Trophoblast cell (in vitro differentiated cells and primary cell): ENCODE measurements at regions not wholly inside any gene's neighbourhood (a gene's known extent, or its start where the extent isn't known, plus 50 kb on each side); places are given as distances from the start of the nearest gene placed in this dataset.
"Not testable (repeated sequence)": the region's sequence is repeated elsewhere in the genome, so short reads cannot be mapped to it uniquely, and the experiment has no call there.

Experiments
- DNase-seq, 2 donors: peaks; one replicate each; pipeline ENCODE4 v3.0.0-alpha.2; 2016
- H2AFZ ChIP-seq: 2 replicates; pipeline ENCODE4 v1.6.1; 2013; ENCODE audit warnings: low read length, moderate library complexity, mild to moderate bottlenecking; ENCODE audit not compliant: insufficient read depth, poor library complexity
- H2AK5ac ChIP-seq: 2 replicates; pipeline ENCODE4 v1.6.1; 2013; ENCODE audit warnings: mild to moderate bottlenecking, low read length
- H2BK120ac ChIP-seq: 2 replicates; pipeline ENCODE4 v1.6.1; 2013; ENCODE audit warnings: low read length, mild to moderate bottlenecking, moderate library complexity; ENCODE audit not compliant: insufficient read depth, poor library complexity
- H2BK12ac ChIP-seq: 2 replicates; pipeline ENCODE4 v1.6.1; 2013; ENCODE audit warnings: mild to moderate bottlenecking, low read length, moderate library complexity
- H2BK5ac ChIP-seq: 2 replicates; pipeline ENCODE4 v1.6.1; 2013; ENCODE audit warnings: low read length, low read depth, moderate library complexity, mild to moderate bottlenecking; ENCODE audit not compliant: poor library complexity
- H3K14ac ChIP-seq: 2 replicates; pipeline ENCODE4 v1.6.1; 2013; ENCODE audit warnings: mild to moderate bottlenecking, low read length
- H3K18ac ChIP-seq: 2 replicates; pipeline ENCODE4 v1.6.1; 2013; ENCODE audit warnings: mild to moderate bottlenecking, low read length
- H3K23ac ChIP-seq: 2 replicates; pipeline ENCODE4 v1.6.1; 2013; ENCODE audit warnings: low read length
- H3K27ac ChIP-seq: 2 replicates; pipeline ENCODE4 v1.5.1; 2013; ENCODE audit warnings: low read depth, mild to moderate bottlenecking, inconsistent platforms, low read length, moderate library complexity
- H3K27me3 ChIP-seq: 2 replicates; pipeline ENCODE4 v1.6.1; 2013; ENCODE audit warnings: inconsistent platforms, mild to moderate bottlenecking, low read length, moderate library complexity; ENCODE audit not compliant: insufficient read depth
- H3K36me3 ChIP-seq, 2 experiments: 1 replicate in 1 of 2; 2 replicates in 1 of 2; pipeline ENCODE4 v1.6.1; 2013; ENCODE audit warnings: low read length in 2 of 2, mild to moderate bottlenecking in 2 of 2, moderate library complexity in 1 of 2; ENCODE audit not compliant: insufficient read depth in 2 of 2, control insufficient read depth in 1 of 2
- H3K4ac ChIP-seq: 2 replicates; pipeline ENCODE4 v1.6.1; 2013; ENCODE audit warnings: low read depth, mild to moderate bottlenecking, low read length, moderate library complexity
- H3K4me1 ChIP-seq, 2 experiments: 1 replicate in 1 of 2; 2 replicates in 1 of 2; pipeline ENCODE4 v1.6.1; 2013; ENCODE audit warnings: low read length in 2 of 2, mild to moderate bottlenecking in 2 of 2, moderate library complexity in 1 of 2; ENCODE audit not compliant: insufficient read depth in 2 of 2, control insufficient read depth in 1 of 2
- H3K4me2 ChIP-seq: 2 replicates; pipeline ENCODE4 v1.6.1; 2013; ENCODE audit warnings: inconsistent platforms, mild to moderate bottlenecking, low read length, moderate library complexity
- H3K4me3 ChIP-seq: 2 replicates; pipeline ENCODE4 v1.5.1; 2013; ENCODE audit warnings: mild to moderate bottlenecking, low read depth, low read length, inconsistent platforms
- H3K79me1 ChIP-seq: one replicate; pipeline ENCODE4 v1.6.1; 2013; ENCODE audit warnings: low read length
- H3K79me2 ChIP-seq: 2 replicates; pipeline ENCODE4 v1.6.1; 2013; ENCODE audit warnings: low read length, mild to moderate bottlenecking; ENCODE audit not compliant: control insufficient read depth, insufficient read depth, poor library complexity
- H3K9ac ChIP-seq: 2 replicates; pipeline ENCODE4 v1.6.1; 2013; ENCODE audit warnings: mild to moderate bottlenecking, low read length
- H3K9me3 ChIP-seq: 2 replicates; pipeline ENCODE4 v1.6.1; 2013; ENCODE audit warnings: low read depth, mild to moderate bottlenecking, control low read depth, inconsistent platforms, low read length; ENCODE audit not compliant: insufficient read depth
- H4K12ac ChIP-seq: 2 replicates; pipeline ENCODE4 v1.6.1; 2013; ENCODE audit warnings: low read depth, mild to moderate bottlenecking, low read length, moderate library complexity
- H4K8ac ChIP-seq: 2 replicates; pipeline ENCODE4 v1.6.1; 2013; ENCODE audit warnings: low read depth, mild to moderate bottlenecking, low read length, moderate library complexity
- H4K91ac ChIP-seq: one replicate; pipeline ENCODE4 v1.6.1; 2013; ENCODE audit warnings: low read depth, mild to moderate bottlenecking, low read length, moderate library complexity
- WGBS: extraction: QIAGEN DNeasy Blood & Tissue Kit; methylation state at CpG from one replicate; pipeline ENCODE4 v1.1.7; 2013; ENCODE audit warnings: missing lambda C conversion rate; ENCODE audit not compliant: insufficient read length, insufficient coverage; ENCODE audit errors: extremely low coverage; 5-methylcytosine and 5-hydroxymethylcytosine counted together

DNA sequence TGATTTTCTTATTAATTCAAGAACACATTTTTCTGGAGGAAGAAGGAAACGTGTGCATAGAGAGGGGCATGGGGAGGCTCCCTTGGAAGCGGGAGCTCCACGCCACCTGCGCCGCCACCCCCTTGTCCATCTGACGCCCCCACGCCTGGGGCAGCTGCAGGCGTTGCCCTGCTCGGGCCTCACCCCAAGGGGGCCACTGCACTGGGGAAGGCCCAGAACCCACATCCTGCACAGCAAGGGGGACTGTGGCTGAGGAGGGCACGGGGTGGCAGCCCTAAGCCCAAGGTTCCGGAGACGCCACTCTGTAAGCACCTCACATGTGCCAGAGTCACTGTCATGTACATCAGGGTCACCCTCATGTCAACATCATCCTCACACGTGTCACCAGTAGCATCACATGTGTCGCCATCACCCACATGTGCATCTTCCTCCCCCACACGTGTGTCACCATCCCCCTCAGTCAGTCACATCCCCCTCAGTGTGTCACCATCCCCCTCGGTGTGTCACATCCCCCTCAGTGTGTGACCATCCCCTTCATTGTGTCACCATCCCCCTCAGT is 486.7 kb upstream of the SALL3 start:
- peaks cover 31% of the 10 kb centered on the region for H3K9me3 ChIP-seq
- no peak overlapping the region for H3K14ac ChIP-seq
- no peaks in the 10 kb centered on the region for H3K79me1 ChIP-seq
- no peaks in the 10 kb centered on the region for H3K36me3 ChIP-seq
- no peak overlapping the region for H3K4ac ChIP-seq
- no CpG with 5 or more reads among the region's 16 CpGs for WGBS
- H3K79me2 ChIP-seq = no peaks in the 10 kb centered on the region
- H3K27me3 ChIP-seq = no peaks in the 10 kb centered on the region
- H4K91ac ChIP-seq = no peak overlapping the region
- no peak for DNase-seq
- no peak overlapping the region for H3K23ac ChIP-seq
- H4K8ac ChIP-seq = no peak overlapping the region
- H2BK120ac ChIP-seq = no peak overlapping the region
- no peak overlapping the region for H3K18ac ChIP-seq
- no peak overlapping the region for H2BK5ac ChIP-seq
- H2AFZ ChIP-seq = no peak overlapping the region
- H4K12ac ChIP-seq = no peak overlapping the region
- no peak overlapping the region for H3K4me2 ChIP-seq
- H3K27ac ChIP-seq = no peak overlapping the region
- H3K4me1 ChIP-seq = no peaks in the 10 kb centered on the region
- no peak overlapping the region for H3K9ac ChIP-seq
- no peak overlapping the region for H2BK12ac ChIP-seq
- no peak overlapping the region for H2AK5ac ChIP-seq
- no peak overlapping the region for H3K4me3 ChIP-seq

DNA sequence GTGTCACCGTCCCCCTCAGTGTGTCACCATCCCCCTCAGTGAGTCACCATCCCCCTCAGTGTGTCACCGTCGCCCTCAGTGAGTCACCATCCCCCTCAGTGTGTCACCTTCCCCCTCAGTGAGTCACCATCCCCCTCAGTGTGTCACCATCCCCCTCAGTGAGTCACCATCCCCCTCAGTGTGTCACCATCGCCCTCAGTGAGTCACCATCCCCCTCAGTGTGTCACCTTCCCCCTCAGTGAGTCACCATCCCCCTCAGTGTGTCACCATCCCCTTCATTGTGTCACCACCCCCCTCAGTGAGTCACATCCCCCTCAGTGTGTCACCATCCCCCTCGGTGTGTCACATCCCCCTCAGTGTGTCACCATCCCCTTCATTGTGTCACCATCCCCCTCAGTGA is 486.1 kb upstream of the SALL3 start:
- DNase-seq, H3K18ac ChIP-seq, H3K4me1 ChIP-seq: not testable (repeated sequence)

DNA sequence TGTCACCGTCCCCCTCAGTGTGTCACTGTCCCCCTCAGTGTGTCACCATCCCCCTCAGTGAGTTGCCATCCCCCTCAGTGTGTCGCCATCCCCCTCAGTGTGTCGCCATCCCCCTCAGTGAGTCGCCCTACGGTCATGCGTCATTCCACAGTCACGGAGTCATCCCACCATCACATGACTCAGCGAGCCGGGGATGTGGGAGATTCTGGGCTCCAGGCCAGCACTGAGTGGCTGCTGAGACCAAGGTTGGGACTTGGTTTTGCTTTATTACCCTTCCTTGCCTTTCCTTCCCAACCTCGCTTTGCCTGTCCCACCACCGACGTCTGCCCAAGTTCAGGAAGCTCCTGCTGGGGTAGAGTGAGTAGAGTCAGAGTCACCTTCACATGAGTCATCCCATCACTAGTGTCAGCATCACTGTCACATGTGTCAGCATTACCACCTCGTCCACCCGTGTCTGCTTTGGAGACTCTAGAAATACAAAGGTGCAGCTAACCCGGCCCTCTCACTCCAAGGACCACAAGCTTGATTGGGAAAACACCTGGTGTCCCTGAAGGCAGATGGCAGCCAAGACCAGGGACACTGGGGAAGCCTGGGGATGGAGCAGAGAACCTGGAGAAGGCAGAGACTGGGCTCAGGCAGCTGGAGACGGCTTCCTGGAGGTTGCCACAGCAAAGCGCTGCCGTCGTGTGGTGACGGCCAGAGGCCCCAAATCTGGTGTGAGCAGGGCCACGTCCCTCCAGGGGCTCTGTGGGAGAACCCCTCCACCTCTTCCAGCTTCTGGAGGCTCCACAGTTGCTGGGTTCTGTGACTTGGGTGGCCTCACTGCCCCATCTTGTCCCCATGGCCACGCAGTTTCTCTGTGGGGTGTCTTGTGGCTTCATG is 485.2 kb upstream of the SALL3 start:
- WGBS = no CpG with 5 or more reads among the region's 22 CpGs
- no peaks in the 10 kb centered on the region for H3K79me2 ChIP-seq
- no peak overlapping the region for H3K4me3 ChIP-seq
- no peak overlapping the region for H3K27ac ChIP-seq
- no peak overlapping the region for H3K4ac ChIP-seq
- H3K14ac ChIP-seq = no peak overlapping the region
- H4K12ac ChIP-seq = no peak overlapping the region
- H2BK120ac ChIP-seq = no peak overlapping the region
- no peak overlapping the region for H2BK5ac ChIP-seq
- H4K8ac ChIP-seq = no peak overlapping the region
- H3K23ac ChIP-seq = no peak overlapping the region
- H2AK5ac ChIP-seq = no peak overlapping the region
- no peaks in the 10 kb centered on the region for H3K4me1 ChIP-seq
- H3K4me2 ChIP-seq = no peak overlapping the region
- no peak overlapping the region for H3K18ac ChIP-seq
- H3K36me3 ChIP-seq = no peaks in the 10 kb centered on the region
- no peak overlapping the region for H4K91ac ChIP-seq
- no peak overlapping the region for H2AFZ ChIP-seq
- H3K9ac ChIP-seq = no peak overlapping the region
- H3K79me1 ChIP-seq = no peaks in the 10 kb centered on the region
- H3K9me3 ChIP-seq = peaks cover 31% of the 10 kb centered on the region
- H2BK12ac ChIP-seq = no peak overlapping the region
- no peaks in the 10 kb centered on the region for H3K27me3 ChIP-seq
- no peak for DNase-seq

More for the DNA sequence above, 486.1 kb upstream of the SALL3 start:
- not testable (repeated sequence) for H3K36me3 ChIP-seq, H4K91ac ChIP-seq, H3K27me3 ChIP-seq, H3K4ac ChIP-seq, H3K4me3 ChIP-seq, H4K8ac ChIP-seq, H2AFZ ChIP-seq, H3K27ac ChIP-seq, H4K12ac ChIP-seq, H2BK12ac ChIP-seq, H3K9ac ChIP-seq, H3K23ac ChIP-seq, H3K4me2 ChIP-seq, H2AK5ac ChIP-seq, H2BK5ac ChIP-seq, H3K79me1 ChIP-seq, H2BK120ac ChIP-seq, H3K79me2 ChIP-seq, H3K14ac ChIP-seq
- WGBS = no CpG with 5 or more reads among the region's 5 CpGs
- H3K9me3 ChIP-seq = peaks cover 31% of the 10 kb centered on the region

DNA sequence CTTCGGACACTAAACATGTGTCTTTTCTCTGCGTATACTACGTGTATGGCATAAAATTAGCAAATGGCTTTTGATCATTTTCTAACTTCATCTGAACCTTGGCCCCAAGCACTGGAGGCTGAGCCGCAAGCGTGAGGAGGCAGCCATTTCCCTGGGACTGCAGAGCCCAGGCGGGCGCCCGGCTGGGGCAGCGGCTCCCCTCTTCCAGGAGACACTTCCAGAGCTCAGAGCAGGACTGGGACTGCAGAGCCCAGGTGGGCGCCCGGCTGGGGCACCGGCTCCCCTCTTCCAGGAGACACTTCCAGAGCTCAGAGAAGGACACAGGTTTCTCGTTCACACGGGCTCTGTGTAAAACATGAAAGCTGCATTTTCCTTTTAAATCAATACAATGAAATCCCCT is 484.1 kb upstream of the SALL3 start:
- no peak overlapping the region for H3K27ac ChIP-seq
- no peak overlapping the region for H4K8ac ChIP-seq
- H3K4me2 ChIP-seq = no peak overlapping the region
- no peak overlapping the region for H4K12ac ChIP-seq
- H3K79me2 ChIP-seq = no peaks in the 10 kb centered on the region
- no peak overlapping the region for H3K23ac ChIP-seq
- H2BK12ac ChIP-seq = no peak overlapping the region
- no peak overlapping the region for H3K9ac ChIP-seq
- H4K91ac ChIP-seq = no peak overlapping the region
- H2AFZ ChIP-seq = no peak overlapping the region
- no peaks in the 10 kb centered on the region for H3K36me3 ChIP-seq
- no peak overlapping the region for H2AK5ac ChIP-seq
- H3K4ac ChIP-seq = no peak overlapping the region
- H3K27me3 ChIP-seq = no peaks in the 10 kb centered on the region
- no peak for DNase-seq
- H3K4me3 ChIP-seq = no peak overlapping the region
- no peak overlapping the region for H3K18ac ChIP-seq
- H3K79me1 ChIP-seq = no peaks in the 10 kb centered on the region
- WGBS = no CpG with 5 or more reads among the region's 14 CpGs
- H3K4me1 ChIP-seq = no peaks in the 10 kb centered on the region
- H3K9me3 ChIP-seq = peaks cover 34% of the 10 kb centered on the region
- no peak overlapping the region for H2BK120ac ChIP-seq
- H3K14ac ChIP-seq = no peak overlapping the region
- H2BK5ac ChIP-seq = no peak overlapping the region
